HG03039 (cell line): ENCODE measurements at regions not wholly inside any gene's neighbourhood (a gene's known extent, or its start where the extent isn't known, plus 50 kb on each side); places are given as distances from the start of the nearest gene placed in this dataset.
A peak's percentile ranks its signal among the peaks of the same experiment; 100 is the strongest.
"Not testable (repeated sequence)": the region's sequence is repeated elsewhere in the genome, so short reads cannot be mapped to it uniquely, and the experiment has no call there.

Experiments used
- ATAC-seq: cut with Tn5 transposase; IDR thresholded peaks from one replicate; pipeline ENCODE4 v1.9.1; 2021; ENCODE audit warnings: mild to moderate bottlenecking, moderate library complexity; ENCODE audit not compliant: unreplicated experiment

DNA sequence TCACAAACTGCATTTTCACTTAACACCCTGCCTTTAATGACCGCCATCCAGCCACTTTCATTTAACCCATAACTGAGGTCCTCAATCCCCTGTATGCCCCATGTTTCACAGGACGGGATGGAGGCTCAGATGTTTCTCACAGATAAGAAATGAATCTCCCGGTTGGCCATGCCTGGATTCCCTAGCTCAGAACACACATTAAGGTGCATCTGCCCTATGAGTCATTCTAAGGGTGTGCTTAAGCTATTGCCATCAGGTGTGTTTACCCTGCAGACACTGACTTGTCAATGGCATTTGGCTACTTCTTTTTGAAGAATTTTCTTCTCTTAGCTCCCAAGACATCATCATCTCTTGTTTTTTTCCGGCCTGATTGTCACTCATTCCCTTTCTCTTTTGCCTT is 222.6 kb upstream of the SMIM31 start:
- ATAC-seq, result no peak

DNA sequence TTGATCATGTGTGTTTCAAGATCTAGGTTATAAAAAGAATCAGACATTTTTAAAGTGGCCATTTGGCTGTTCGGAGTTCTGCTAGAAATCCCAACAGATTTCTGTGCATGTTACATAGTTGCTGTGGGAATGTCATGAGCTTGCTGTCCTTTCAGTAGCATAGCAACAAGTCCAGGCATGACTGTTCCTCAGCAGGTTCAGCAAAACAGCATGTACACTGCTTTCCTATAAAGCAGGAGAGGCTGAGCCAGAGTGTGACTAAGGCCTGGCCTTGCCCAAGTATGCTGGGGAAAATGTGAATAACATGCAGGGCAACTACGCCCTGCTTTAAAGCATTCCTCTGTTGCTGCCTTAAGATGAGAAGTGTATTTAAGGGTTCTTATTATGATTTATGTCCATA is 217.1 kb upstream of the SMIM31 start:
- no peak for ATAC-seq

DNA sequence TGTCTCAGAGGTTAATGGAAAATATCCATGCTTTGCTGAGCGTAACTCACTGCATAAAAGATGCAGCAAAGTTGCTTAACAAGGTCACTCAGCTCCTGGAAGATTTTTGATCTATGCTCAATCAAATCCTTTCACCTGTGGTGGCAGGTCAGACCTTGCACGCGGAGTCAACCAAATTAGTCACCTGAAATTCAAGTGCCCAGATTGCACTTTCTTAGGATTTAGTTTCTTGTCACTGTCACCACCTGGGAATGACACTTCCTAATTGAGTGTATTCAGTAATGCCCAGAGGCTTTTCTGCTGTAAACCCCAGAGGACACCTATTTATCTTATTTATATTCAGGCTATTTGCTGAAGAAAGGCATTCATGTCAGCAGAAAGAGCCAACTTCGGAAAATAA is 215.8 kb upstream of the SMIM31 start:
- ATAC-seq, result no peak

DNA sequence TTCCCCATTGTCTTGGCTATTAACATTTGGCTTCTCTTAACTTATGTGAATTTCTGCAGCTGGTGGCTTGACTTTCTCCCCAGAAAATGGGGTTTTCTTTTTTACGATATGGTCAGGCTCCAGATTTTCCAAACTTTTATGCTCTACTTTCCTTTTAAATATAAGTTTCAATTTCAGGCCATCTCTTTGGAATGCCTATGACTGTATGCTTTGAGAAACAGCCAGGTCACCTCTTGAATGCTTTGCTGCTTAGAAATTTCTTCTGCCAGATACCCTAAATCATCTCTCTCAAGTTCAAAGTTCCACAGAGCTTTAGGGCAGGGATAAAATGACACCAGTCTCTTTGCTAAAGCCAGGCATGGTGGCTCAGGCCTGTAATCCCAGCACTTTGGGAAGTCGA is 212.9 kb upstream of the SMIM31 start:
- no peak for ATAC-seq

DNA sequence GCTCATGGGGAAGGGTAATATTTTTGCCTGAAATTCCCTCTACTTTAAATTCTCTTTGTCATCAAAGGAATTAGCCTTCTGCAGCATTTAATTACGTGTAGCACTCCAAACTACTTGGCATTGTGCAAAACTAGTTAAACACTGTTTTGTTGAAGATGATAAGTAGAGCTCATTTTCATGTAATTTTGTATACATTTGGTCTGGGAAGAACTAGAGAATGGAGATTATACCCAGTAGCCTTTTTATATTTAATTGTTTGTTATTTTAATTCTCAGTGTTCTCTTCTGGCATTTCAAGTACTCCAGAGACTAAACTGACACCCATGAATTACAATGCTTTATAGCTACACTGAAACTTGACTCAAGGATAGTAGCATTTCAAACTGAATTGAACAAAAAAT is 211.5 kb upstream of the SMIM31 start:
- no peak for ATAC-seq

DNA sequence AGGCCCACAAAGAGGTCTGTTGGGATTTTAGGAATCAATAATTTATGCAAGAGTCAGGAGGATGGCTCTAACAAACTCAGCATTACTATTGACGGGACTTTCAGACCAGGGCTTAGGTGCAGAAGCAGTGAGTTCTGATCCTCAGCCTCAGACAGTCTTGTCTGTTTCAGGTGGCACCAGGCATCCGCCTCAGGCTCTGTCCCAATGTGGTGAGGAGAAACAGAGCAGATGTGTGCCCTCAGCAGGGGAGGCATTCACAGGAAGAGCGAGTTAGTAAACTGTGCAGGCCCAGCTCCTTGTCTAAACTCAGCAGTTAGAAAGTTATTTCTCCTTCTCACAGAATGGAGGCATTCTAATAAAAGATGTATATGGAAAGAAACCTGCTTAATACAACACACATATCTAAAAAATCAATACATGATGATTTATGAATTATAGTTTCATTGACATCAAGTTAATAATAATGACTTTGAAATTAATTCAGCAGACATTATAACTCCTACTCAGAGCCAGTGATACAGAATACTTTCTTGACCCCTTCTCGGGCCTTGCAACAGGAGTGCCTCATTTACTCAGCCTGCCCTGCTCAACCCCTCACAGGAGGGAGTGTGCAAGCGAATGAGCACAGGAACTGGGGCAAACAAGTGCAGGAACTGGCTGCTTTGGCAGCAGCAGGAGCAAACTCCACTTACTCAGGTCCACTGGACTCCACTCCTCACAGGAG is 202.8 kb upstream of the SMIM31 start:
- no peak for ATAC-seq

DNA sequence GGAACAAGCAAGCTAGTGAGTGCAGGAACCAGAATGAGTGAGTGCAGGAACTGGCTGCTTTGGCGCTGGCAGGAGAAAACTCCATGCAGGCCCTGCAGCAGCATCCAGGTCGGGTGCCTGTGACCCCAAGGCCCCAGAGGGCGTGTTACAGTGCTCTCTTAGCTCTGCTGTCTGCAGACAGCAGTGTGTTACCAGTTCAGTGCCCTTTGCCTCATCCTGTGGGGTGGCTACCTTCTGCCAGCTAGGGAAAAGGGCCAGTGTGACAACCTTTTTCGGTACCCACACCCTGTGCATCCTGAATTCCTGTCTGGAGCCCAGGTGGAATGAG is 202.3 kb upstream of the SMIM31 start:
- ATAC-seq, result no peak

DNA sequence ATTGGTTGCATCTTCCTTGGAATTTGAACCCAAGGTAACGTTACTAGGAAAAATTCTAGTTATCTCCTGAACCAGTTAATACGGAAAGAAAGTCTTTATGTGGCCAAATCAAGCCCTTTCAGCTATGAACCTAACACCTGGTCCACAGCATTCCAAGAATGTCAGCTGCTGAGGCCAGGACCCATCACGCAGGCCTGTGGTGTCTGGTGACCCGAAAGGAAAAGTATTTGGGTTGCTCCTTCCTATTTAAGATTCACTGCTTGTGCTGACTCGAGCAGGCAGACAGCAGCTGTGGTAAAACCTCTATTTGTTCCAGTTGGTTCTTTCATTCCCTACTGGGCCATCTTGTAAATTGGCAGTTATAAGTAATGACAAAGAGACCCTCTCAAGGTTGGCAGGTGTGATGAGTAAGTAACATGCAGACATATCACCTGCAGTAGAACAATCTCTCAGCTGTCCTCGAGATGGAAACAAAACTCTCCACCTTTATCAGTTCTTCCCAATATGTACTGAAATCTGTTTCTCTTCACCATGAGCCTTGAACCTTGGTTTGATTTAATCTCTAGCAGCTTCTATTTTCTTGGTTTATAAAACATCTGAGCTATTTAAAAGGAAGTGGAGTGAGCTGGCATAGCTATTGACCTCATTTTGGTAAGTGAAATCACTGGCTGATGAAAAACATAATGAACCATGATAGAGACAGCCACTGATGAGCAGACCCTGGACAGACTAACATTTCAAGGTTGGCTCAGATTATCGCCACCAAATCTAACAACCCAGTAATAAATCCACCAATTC is 182.1 kb upstream of the SMIM31 start:
- no peak for ATAC-seq

DNA sequence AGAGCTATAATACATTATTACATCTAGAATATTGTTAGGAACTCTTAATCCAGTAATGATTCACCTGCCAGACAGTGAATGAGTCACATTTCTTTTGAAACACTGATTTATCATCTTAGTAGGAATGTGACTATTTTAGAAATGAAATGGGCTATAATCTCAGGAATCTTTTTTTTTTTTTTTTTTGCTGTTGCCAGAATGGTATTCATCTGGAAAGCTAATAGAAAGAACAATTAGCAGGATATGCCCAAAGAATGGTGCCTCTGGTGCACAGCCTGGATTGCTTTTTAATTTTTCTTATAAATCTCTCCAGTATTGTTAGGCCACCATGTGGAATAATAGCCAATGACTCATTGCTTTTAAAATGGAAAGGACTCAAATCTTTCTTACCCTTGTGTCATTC is 181.1 kb upstream of the SMIM31 start:
- ATAC-seq, result no peak

DNA sequence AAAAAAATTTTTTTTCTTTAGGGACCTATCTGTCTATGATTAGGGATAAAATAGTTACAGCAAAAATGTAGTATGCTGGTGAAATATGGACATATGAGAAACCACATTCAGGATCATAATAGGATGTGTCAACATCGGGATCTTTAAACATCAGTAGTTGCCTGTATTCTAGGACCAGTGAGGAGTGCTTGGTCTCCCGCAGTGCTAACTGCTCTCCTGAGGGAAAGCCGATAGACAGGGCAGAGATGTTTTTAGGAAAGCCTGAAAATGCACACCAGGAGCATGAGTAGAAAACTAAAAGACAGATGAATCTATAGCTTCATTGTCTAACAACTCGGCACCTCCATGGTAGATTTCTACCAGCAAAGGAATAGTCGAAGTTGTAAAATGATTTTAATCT is 178.1 kb upstream of the SMIM31 start:
- no peak for ATAC-seq

DNA sequence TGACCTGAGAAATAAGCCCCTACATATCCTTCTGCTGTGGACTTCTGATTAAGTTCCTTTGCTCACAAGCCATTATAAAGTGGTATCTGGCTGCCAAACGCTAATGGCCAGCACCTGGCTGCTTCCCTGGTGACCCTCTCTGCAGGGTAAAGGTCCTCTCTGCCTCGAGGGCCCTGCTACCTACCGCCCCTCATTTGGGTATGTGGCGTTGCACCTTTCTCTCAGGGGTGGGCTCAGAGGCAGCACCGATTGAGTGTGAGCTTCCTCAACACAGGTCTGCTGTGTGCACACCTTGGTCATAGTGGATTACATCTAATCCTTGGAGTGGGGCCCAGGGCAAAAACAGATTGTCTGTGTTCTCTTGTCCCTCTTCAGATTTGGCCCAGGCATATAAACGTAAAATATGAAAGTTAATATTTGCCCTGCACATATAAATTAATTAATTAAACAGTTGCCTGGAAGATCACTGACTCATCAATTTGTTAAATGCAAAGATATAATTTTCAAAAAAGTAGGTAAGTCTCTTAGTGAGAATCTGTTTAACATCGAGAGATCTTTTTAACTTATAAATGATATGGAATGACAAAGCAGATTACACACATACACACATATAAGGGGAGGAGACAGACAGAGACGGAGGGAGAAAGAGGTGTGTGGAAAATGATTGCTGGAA is 174.5 kb upstream of the SMIM31 start:
- ATAC-seq, result no peak

DNA sequence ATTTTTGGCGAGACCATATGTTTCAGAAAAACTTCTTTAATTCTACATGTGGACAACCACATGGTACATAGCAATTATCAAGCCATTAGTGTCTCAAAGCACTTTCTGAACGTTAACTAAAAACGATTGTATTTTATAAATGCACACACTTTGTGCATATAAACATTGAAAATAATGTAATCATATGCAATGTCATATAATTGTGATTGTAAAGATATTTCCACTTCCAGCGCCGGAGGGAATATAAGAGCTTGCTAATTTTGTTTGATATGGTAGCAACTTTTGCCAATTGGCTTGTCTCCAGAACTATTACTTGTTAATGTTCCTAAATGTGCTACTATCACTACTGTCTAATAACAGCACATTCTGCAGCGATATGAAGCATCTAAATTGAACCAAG is 162.3 kb upstream of the SMIM31 start:
- no peak for ATAC-seq

DNA sequence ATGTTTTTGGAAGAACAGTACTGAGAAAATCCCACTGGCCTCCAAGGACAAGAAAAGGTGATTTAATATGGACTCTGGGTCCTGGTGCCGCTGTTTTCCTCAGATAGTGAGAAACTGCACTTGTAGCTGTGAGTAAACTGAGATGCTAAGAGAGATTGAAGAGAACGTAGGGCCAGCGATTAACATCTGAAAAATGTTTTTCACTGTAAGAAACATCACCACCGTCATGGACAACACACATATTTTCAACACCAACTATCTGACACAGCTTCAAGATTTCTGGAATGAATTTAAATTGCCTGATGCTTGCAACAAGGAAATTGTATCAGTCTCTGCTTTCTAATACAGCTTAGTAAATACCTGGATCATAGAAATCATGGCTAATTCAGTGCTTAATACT is 158.2 kb upstream of the SMIM31 start:
- no peak for ATAC-seq

DNA sequence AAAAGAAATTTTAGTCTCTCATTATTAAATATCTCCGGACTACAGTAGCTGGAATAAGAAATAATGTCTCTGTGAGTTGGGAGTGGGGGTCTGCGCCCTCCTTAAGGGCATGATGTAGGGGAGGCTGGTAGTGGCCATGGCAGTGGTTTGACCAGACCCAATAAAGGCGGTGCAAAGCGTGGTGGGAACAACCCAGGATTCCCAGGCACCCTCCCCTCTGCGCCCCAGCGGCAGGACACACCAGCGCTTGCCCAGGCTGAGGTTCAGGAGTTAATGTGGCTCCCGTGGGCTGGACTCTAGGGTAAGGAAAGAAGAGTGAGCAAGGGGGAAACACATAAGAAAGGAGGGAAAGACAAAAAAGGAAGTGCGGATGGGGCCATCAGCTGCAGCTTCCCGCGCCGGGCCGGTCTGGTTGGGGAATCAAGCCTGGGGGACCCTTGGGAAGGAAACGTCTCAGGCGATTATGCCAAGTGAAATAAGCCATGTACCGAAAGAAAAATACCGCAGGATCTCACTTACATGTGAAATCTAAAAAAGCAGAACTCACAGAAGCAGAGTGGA is 157.5 kb upstream of the SMIM31 start:
- no peak for ATAC-seq

DNA sequence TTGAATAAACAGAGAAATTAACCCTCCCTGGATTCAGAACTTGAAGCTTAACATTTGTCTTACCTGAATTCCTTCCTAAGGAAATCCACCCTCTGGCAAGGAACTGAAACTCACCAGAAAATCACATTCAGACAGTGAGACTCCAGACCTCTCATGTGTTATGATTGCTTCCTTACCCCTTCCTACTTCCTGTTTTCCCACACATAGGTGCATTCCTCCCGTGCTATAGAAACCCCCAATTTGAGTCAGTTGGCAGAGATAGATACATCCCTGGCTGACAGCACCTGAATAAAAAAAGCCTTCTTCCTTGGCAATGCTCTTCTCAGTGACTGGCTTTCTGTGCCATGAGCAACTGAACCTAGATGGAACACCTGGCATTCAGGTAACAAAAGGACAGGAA is 157.0 kb upstream of the SMIM31 start:
- no peak for ATAC-seq

DNA sequence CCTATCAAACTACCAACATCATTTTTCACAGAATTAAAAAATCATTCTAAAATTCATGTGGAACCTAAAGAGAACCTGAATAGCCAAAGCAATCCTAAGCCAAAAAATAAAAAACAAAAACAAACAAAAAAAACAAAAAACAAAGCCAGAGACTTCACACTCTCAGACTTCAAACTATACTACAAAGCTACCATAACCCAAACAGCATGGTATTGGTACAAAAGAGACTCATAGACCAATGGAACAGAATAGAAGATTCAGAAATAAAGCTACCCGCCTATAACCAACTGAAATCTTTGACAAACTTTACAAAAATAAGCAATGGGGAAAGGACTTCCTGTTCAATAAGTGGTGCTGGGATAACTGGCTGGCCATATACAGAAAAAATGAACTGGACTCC is 152.3 kb upstream of the SMIM31 start:
- no peak for ATAC-seq

DNA sequence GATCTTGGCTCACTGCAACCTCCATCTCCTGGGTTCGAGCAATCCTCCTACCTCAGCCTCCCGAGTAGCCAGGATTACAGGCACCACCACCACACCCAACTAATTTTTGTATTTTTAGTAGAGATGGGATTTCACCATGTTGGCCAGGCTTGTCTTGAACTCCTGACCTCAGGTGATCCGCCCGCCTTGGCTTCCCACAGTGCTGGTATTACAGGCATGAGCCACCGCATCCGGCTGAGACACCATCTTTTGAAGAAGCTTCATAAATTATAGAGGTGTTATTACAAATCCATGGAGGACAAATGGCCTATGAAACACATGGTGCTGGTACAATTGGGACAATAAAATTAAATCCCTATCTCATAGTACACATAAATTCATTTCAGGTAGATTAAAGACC is 148.1 kb upstream of the SMIM31 start:
- not testable (repeated sequence) for ATAC-seq

DNA sequence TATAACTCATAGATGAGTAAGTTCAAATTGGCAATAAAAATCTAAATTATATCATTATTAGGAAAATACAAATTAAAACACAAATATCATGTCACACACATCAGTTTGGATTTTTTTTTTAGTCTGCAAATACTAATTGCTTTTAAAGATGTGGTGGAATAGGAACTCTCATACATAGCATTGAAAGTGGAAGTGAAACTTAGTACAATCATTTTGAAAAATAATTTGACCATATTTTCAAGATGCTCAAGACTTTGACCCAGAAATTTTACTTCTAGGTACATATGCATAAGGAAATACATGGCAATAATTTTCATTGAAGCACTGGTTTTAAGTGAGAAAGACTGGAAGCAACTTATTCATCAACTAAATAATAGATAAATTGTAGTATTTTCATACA is 147.5 kb upstream of the SMIM31 start:
- ATAC-seq, result peak; percentile 96

DNA sequence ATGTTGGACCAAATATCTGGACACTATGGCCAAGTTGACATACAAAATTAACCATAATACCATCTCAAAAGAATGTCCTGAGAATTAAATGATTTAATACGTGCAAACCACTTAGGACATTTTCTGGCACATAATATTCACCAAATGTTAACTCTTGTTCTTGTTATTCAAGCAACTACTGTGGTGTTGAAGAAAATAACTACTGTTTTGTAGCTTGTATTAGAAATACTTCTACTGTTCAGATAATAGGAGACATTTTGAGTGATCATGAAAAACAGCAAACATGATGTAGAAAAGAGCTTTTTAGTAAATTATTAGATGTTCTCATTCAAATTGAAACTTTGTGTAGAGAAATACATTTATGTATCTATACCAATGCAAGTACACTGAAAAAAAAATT is 140.7 kb upstream of the SMIM31 start:
- ATAC-seq, result no peak

DNA sequence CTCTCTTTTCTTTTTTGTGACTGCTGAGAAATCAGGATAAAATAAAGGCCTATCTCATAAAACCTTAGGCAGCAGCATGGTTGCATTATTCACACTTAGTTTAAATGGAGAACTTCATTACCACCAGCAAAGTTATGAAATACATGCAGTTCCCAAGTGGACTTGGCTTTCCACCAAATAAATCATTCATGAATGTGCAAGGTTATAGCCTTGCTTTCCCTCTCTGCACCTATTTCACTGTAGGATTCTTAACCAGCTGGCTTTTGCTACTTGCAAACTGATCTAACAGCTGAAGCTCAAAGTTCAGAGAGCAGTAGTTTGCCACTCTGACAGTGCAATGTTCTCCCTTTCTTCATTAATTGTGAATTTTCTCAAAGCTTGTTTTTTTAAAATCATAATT is 140.1 kb upstream of the SMIM31 start:
- no peak for ATAC-seq

DNA sequence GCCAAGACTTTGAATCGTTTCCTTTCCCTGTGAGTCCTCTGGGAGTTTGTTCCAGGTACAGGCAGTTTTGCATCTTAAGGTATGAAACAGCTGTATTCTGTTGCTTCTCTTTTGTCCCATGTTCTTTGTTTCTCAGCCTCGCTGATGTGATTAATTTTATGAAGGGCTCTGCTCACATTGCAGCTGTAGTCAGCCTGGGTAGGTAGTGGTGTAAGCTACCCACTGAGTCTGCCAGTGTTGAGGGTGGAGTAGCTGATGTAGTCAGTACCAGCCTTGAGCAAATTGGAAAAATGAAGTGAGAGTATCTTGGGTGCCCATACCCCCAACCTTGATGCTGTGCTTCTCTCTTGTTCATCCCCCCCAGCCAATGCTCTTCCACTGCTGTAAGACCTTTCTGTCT is 139.6 kb upstream of the SMIM31 start:
- ATAC-seq, result no peak

DNA sequence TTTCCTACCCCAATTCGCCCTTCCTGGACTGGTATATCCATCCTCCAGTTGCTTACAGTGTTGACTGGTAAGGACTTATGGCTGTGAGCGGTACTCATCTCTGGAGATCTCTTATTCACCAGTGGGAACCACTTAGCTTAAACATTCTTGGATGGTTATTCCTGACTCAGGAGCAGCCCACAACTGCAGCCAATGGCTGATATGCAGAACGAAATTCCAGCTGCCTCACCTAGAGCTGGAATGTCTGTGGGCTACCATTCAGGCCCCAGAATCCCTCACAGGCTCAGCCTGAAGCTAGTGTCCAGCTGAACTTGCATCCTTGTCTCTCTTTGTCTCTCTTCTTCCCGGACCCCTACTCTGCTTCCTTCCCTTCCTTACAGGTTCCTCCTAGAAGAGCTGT is 138.9 kb upstream of the SMIM31 start:
- no peak for ATAC-seq
